Suprapubic skin (tissue), 3 donors: ENCODE measurements at regions not wholly inside any gene's neighbourhood (a gene's known extent, or its start where the extent isn't known, plus 50 kb on each side); places are given as distances from the start of the nearest gene placed in this dataset.

Experiments
- CTCF ChIP-seq, 2 donors: fragments of 200-600 bp in 1 of 2; fragments of 450-650 bp in 1 of 2; sonication (generic) in 1 of 2; IDR thresholded peaks; one replicate each; pipeline ENCODE4 v1.5.1; 2016 to 2019; ENCODE audit warnings: antibody characterized with exemption in 2 of 2, mild to moderate bottlenecking in 1 of 2, moderate library complexity in 1 of 2
- EP300 ChIP-seq: sonication (generic); formaldehyde crosslinking; IDR thresholded peaks from one replicate; pipeline ENCODE4 v1.6.1; 2017; ENCODE audit warnings: antibody characterized with exemption

DNA sequence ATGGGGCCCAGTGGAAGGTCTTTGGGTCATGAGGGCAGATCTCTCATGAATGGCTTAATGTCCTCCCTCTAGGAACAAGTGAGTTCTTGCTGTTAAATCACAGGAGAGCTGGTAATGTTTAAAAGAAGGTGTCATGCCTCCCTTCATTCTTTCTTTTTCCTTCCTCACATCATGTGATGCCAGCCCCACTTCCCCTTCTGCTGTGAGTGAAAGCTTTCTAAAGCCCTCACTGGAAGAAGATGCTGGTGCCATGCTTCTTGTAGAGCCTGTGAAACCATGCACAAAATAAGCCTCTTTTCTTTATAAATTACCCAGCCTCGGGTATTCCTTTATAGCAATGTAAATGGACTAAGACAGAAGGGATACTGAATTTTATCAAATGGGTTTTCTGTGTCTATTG, 66.1 kb upstream of the ZNF827 start:
- no peak for TF ChIP-seq CTCF (IDR thresholded peaks at IDR 0.05)
- TF ChIP-seq EP300: no peak
